GM12873 (cell line): ENCODE measurements at regions not wholly inside any gene's neighbourhood (a gene's known extent, or its start where the extent isn't known, plus 50 kb on each side); places are given as distances from the start of the nearest gene placed in this dataset.

Experiments
- TF ChIP-seq, protein P1 (sequence below): IDR thresholded peaks from 2 replicates; pipeline ENCODE4 v1.5.1; 2012; ENCODE audit warnings: low read depth, mild to moderate bottlenecking, moderate library complexity, low read length, control low read depth; ENCODE audit not compliant: insufficient read depth; ENCODE audit errors: missing control alignments

DNA sequence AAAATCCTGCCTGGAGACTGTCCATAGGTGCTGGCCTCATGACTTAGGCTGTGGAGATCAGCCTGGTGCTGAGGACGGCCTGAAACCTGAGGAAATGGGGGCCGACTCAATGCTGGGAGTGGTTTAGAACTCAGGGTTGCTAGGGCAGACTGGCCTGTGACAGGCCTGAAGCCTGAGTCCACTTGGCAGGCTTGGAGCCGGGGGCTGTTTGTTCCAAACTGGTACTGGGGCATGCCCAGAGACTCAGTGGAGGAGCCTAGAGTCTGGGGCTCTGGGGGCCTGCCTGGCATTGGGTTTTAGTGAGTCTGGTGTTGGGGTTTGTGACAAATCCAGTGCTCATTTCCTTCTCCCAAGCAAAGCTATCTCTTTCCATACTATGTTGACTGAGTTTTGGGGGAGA, 489.7 kb upstream of the CNKSR2 start:
- TF ChIP-seq, protein P1, sequence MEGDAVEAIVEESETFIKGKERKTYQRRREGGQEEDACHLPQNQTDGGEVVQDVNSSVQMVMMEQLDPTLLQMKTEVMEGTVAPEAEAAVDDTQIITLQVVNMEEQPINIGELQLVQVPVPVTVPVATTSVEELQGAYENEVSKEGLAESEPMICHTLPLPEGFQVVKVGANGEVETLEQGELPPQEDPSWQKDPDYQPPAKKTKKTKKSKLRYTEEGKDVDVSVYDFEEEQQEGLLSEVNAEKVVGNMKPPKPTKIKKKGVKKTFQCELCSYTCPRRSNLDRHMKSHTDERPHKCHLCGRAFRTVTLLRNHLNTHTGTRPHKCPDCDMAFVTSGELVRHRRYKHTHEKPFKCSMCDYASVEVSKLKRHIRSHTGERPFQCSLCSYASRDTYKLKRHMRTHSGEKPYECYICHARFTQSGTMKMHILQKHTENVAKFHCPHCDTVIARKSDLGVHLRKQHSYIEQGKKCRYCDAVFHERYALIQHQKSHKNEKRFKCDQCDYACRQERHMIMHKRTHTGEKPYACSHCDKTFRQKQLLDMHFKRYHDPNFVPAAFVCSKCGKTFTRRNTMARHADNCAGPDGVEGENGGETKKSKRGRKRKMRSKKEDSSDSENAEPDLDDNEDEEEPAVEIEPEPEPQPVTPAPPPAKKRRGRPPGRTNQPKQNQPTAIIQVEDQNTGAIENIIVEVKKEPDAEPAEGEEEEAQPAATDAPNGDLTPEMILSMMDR = no peak

DNA sequence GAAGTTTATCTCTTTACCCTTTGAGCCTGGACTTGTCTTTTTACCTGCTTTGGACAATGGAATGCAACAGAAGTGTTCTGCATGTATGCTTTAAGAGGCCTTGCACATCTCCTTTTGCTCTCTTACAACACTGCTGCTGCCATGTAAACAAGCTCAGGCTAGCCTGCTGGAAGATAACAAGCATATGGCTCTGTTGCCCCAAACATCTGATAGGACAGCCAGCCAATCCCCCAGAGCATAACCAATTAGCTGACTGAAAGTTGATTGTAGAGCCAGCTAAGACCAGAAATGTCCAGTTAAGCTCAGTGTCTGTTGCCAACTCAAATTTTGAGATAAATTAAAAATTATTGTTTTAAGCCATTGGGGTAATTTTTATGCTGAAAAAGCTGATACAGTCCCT, 510.6 kb upstream of the CNKSR2 start:
- TF ChIP-seq, protein P1 = no peak

DNA sequence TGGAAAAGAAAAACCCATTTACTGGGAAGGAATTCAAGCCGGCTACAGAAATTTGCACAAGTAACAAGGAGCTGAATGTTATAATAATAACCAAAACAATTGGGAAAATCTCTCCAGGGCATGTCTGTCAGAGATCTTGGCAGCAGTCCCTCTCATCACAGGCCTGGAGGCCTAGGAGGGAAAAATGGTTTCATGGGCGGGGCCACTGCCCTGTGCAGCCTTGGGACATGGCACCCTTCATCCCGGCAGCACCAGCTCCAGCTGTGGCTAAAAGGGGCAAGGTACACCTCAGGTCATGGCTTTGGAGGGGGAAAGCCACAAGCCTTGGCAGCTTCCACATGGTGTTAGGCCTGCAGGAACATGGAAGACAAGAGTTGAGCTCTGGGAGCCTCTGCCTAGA, 513.1 kb upstream of the CNKSR2 start:
- TF ChIP-seq, protein P1 = no peak

DNA sequence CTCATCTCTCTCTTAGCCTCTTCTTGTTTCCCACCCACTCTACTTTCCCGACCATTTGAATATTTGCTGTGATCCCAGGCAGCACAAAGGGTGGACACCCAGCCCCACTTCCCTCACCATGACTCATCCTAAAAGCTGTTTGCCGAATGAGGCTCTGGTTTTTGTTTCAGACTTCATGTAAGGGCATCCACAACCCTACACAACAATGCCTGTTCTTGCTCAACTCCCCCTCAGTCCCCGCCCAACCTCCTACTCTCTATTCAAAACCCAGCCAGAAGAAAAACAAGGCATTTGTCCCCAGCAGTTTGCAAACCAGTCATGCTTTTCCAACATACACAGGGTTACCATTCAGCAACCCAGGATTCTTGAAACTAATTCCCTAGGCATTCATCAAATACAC, 516.5 kb upstream of the CNKSR2 start:
- TF ChIP-seq, protein P1 = no peak

DNA sequence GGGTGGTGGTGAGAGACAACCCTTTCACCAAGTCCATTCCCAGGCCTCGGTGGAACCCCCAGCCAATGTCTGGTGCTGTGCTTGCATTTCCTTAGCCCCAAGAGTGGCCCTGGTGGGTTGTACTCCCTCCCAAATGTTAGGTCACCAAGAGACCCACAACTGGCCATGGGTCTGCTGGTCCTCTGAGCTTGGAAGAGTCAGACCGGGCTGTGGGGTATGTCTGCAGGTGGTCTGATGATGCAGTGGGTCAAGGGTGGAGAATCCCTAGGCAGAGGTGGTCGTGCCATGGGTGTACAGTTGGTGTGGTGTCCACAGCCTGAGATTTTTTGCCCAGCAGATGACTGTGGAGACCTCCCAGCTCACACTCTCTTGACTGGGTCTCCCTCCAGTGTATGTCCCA, 535.7 kb upstream of the CNKSR2 start:
- TF ChIP-seq, protein P1 = no peak

DNA sequence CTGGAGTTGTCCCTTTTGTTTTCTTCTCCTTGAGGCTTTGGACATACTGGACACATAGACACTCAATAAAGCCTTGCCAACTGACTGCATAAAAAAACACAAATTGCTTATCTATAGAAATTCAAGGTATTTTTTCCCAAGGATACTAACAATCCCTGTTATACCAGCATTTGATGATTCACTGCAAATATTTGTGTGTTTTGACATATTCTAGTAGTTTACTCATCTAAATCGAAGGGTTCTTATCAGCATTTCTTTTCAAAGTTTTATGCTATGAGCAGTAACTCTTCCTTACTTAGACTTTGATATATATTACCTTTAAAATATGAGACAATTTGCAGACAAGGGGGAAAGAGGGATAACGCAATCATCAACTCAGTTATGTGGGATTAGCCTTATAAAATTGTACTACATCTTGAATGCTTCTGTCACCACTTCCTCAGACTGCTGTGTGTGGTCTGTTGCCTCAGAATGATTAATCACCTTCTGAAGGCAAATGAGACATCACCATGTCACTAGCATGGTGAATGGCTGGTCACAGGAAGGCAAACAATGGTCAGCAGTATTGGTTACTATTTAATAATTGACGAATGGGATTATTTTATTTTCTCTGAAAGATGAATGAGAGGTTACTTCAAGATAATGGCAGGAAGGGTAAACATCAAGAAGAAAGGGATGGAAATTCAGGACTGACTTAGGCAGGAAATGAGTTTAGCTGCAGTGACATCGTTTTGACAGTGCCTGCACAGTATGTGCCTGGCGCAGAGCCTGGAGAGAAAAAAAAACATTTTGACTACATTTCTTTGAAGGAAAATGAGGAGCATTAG, 544.3 kb upstream of the CNKSR2 start:
- TF ChIP-seq, protein P1 = no peak

DNA sequence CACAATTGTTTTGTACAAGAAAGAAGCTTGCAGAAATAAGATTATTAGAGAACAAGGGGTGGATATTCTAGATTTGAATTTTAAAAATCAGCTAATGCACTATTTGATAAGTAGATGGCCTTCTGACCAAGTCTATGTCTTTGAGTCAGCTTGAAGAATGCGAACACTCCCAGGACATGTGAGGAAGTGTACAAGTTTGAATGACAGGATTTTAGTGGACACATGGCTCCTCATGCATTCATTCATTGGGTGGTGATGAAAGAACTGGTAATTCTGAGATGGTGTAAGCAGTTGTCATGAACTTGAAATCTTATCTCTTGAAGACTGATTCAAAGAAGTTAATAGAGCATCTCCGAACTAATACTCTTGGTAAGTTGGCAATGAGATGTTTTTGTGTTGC, 548.2 kb upstream of the CNKSR2 start:
- TF ChIP-seq, protein P1 = no peak
